Nephron progenitor cell (in vitro differentiated cells): ENCODE measurements at regions not wholly inside any gene's neighbourhood (a gene's known extent, or its start where the extent isn't known, plus 50 kb on each side); places are given as distances from the start of the nearest gene placed in this dataset.

Experiments
- DNase-seq: peaks from one replicate; pipeline ENCODE4 v3.0.0; 2021
- H3K27ac Mint-ChIP-seq: 2 replicates; pipeline ENCODE4 v1.8.0; 2021; ENCODE audit warnings: mild to moderate bottlenecking, moderate library complexity, mixed read lengths
- H3K27me3 Mint-ChIP-seq: 2 replicates; pipeline ENCODE4 v1.8.0; 2021; ENCODE audit warnings: mild to moderate bottlenecking, low read depth, mixed read lengths; ENCODE audit not compliant: poor library complexity
- H3K36me3 Mint-ChIP-seq: 2 replicates; pipeline ENCODE4 v1.8.0; 2021; ENCODE audit warnings: low read depth, mixed read lengths
- H3K4me1 Mint-ChIP-seq: 2 replicates; pipeline ENCODE4 v1.8.0; 2021; ENCODE audit warnings: mixed read lengths
- H3K4me3 Mint-ChIP-seq: 2 replicates; pipeline ENCODE4 v1.8.0; 2021; ENCODE audit warnings: mild to moderate bottlenecking, moderate library complexity, mixed read lengths
- H3K9me3 Mint-ChIP-seq: 2 replicates; pipeline ENCODE4 v1.8.0; 2021; ENCODE audit warnings: mild to moderate bottlenecking, moderate library complexity, mixed read lengths
- TF ChIP-seq, protein P1 (sequence below): fragments of 200-600 bp; sonication (generic); IDR thresholded peaks from 2 replicates; pipeline ENCODE4 v1.5.0; 2021; ENCODE audit warnings: antibody characterized with exemption

DNA sequence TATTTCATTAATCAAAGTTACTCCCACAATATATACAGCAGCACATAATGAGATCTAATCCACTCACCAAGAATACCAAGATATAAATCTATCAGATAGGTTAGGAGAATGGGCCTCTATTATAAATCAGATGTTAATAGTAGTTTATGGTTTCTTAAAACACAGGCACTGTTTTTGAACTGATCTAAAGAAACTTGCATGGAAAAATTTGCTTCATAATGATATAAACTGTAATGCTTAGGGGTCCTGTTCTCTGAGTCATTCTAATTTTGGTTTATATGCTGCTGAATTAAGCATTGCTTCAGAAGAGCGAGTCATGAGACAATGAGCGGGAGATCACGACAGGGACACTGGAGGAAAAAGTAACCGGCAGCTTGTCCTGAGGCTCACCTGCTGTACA lies 113.3 kb upstream of the OTUD4 start:
- Mint-ChIP-seq H3K9me3 (no peaks in the 10 kb centered on the region), H3K36me3 (no peaks in the 10 kb centered on the region), H3K4me1 (no peaks in the 10 kb centered on the region), H3K27me3 (no peaks in the 10 kb centered on the region), H3K4me3 (no peak overlapping the region), H3K27ac (no peak overlapping the region)
- TF ChIP-seq, protein P1, sequence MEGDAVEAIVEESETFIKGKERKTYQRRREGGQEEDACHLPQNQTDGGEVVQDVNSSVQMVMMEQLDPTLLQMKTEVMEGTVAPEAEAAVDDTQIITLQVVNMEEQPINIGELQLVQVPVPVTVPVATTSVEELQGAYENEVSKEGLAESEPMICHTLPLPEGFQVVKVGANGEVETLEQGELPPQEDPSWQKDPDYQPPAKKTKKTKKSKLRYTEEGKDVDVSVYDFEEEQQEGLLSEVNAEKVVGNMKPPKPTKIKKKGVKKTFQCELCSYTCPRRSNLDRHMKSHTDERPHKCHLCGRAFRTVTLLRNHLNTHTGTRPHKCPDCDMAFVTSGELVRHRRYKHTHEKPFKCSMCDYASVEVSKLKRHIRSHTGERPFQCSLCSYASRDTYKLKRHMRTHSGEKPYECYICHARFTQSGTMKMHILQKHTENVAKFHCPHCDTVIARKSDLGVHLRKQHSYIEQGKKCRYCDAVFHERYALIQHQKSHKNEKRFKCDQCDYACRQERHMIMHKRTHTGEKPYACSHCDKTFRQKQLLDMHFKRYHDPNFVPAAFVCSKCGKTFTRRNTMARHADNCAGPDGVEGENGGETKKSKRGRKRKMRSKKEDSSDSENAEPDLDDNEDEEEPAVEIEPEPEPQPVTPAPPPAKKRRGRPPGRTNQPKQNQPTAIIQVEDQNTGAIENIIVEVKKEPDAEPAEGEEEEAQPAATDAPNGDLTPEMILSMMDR: no peak
- DNase-seq: no peak

DNA sequence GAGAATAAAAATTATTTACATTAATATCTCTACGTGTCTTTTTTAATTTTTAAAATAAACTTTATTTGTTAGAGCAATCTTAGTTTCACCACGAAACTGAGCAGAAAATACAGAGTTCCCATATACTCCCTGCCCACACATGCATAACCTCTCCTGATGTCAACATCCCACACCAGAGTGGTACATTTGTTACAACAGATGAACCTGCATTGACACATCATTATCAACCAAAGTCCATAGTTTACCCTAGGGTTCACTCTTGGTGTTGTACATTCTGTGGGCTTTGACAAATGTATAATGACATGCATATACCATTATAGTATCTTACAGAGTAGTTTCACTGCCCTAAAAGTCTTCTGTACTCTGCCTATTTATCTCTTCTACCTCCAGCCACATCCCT lies 110.6 kb upstream of the OTUD4 start:
- Mint-ChIP-seq H3K9me3 (no peaks in the 10 kb centered on the region), H3K27me3 (peaks cover 2% of the 10 kb centered on the region), H3K27ac (no peak overlapping the region)

DNA sequence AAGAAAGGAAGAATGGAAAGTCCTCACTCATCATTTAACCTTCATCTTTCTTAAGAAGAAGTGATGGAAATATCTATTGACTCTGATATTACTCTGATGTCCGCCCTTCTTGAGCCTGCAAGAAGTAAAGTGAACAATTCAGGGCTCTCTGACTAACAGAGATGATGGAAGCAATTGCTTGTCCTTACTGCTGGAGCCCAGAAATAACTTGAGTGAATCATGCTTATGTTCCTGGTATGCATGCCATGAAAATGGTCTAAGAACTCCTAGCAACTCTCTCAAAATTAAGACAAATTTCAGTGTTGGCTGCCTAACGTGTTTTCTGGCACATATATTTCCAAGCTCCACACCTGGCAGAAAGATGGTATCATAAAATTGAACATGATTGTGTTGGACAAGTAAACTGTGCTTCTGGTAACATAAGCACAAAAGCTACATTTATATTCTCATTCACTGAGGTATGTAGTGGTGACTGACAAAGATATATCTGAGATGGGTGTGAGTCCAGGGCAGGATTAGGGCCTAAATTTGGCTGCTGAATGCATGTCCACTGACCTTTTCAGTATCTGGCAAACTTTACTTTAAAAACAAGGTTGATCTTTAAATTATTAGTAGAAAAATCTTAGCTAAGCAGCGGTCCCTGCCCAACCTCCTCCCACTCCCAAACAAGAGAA lies 109.2 kb upstream of the OTUD4 start:
- Mint-ChIP-seq H3K4me3 (no peak overlapping the region), H3K9me3 (no peaks in the 10 kb centered on the region), H3K36me3 (no peaks in the 10 kb centered on the region), H3K4me1 (no peaks in the 10 kb centered on the region), H3K27ac (no peak overlapping the region), H3K27me3 (peaks cover 5% of the 10 kb centered on the region)
- no peak for DNase-seq
- TF ChIP-seq, protein P1: no peak

More for the DNA sequence above, 110.6 kb upstream of the OTUD4 start:
- TF ChIP-seq, protein P1: no peak
- DNase-seq: no peak
- Mint-ChIP-seq H3K4me3 (no peak overlapping the region), H3K36me3 (no peaks in the 10 kb centered on the region), H3K4me1 (no peaks in the 10 kb centered on the region)

DNA sequence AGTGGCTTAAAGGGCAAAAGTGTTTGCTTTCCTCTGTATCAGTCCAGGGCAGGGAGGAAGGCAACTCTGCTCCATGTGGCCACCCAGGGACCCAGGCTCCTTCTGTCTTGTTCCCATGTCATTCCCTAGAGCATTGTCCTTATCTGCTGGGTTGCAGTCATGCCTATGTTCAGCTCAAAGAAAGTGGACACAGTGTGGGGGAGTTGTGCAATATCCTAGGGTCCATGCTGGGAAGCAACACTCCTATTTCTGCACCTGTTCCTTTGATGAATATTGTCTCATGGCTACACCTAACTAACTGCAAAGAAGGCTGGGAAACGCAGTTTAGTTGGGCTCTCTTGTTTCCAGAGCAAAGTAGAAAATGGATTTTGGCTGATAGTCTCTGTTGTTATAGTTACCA lies 107.0 kb upstream of the OTUD4 start:
- Mint-ChIP-seq H3K36me3 (no peaks in the 10 kb centered on the region), H3K27me3 (peaks cover 5% of the 10 kb centered on the region), H3K4me3 (no peak overlapping the region), H3K9me3 (no peaks in the 10 kb centered on the region), H3K4me1 (no peaks in the 10 kb centered on the region), H3K27ac (no peak overlapping the region)
- TF ChIP-seq, protein P1: no peak
- no peak for DNase-seq

DNA sequence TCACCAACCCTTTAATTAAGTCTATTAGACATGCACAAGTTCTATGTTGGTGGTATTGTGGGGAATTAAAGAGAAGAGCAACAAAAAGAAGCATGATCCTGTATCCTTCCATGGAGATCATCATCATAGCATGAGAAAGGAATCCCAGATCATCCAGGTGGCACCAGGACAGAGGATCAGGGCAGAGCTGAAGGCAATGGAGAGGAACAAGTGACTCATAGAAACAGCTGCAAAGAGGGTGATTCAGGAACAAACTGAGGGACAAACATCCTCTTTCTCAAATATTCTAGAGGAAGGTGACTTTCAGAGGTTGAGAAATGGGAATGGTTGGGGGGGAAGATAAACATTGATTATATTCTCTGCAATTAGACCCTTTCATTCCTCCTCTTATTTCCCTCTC lies 105.5 kb upstream of the OTUD4 start:
- Mint-ChIP-seq H3K4me1 (no peaks in the 10 kb centered on the region), H3K27me3 (peaks cover 7% of the 10 kb centered on the region), H3K4me3 (no peak overlapping the region), H3K27ac (peak overlapping the region; percentile 7), H3K9me3 (no peaks in the 10 kb centered on the region), H3K36me3 (no peaks in the 10 kb centered on the region)
- no peak for DNase-seq
- TF ChIP-seq, protein P1: no peak

DNA sequence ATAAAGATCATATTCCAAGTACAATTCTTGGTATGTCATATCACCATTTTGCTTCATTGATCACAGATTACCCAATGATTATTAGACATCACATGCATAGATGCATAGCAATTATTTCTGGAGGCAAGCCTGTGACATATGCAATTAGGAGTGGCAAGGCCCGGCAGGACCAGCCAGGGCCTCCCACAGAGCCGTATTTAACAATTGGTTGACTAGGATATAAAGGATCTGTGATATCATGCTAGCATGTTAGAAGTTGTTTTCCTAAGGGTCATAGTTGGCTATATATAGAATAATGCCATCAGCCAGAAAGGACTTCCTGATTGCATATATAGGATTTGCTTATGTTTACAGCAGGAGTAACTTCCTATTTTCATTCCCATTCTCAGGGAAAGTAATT lies 103.5 kb upstream of the OTUD4 start:
- TF ChIP-seq, protein P1: no peak
- no peak for DNase-seq
- Mint-ChIP-seq H3K36me3 (no peaks in the 10 kb centered on the region), H3K4me1 (no peaks in the 10 kb centered on the region), H3K4me3 (no peak overlapping the region), H3K27me3 (peaks cover 7% of the 10 kb centered on the region), H3K9me3 (no peaks in the 10 kb centered on the region), H3K27ac (no peak overlapping the region)
